IPS-18a (cell line): ENCODE measurements at regions not wholly inside any gene's neighbourhood (a gene's known extent, or its start where the extent isn't known, plus 50 kb on each side); places are given as distances from the start of the nearest gene placed in this dataset.

ENCODE experiments used
- H3K27ac ChIP-seq: one replicate; pipeline ENCODE4 v1.5.1; 2013; ENCODE audit warnings: low read length
- H3K27me3 ChIP-seq: one replicate; pipeline ENCODE4 v1.6.1; 2013; ENCODE audit warnings: mild to moderate bottlenecking, low read length; ENCODE audit not compliant: control insufficient read depth, insufficient read depth
- H3K36me3 ChIP-seq: one replicate; pipeline ENCODE4 v1.6.1; 2013; ENCODE audit warnings: low read depth, low read length; ENCODE audit not compliant: control insufficient read depth
- H3K4me1 ChIP-seq: one replicate; pipeline ENCODE4 v1.6.1; 2013; ENCODE audit warnings: low read depth, low read length; ENCODE audit not compliant: control insufficient read depth
- H3K4me3 ChIP-seq: one replicate; pipeline ENCODE4 v1.5.1; 2013; ENCODE audit warnings: low read length
- H3K9ac ChIP-seq: one replicate; pipeline ENCODE4 v1.6.1; 2013; ENCODE audit warnings: mild to moderate bottlenecking, low read length, moderate library complexity
- H3K9me3 ChIP-seq: one replicate; pipeline ENCODE4 v1.6.1; 2013; ENCODE audit warnings: low read depth, low read length; ENCODE audit not compliant: control insufficient read depth

DNA sequence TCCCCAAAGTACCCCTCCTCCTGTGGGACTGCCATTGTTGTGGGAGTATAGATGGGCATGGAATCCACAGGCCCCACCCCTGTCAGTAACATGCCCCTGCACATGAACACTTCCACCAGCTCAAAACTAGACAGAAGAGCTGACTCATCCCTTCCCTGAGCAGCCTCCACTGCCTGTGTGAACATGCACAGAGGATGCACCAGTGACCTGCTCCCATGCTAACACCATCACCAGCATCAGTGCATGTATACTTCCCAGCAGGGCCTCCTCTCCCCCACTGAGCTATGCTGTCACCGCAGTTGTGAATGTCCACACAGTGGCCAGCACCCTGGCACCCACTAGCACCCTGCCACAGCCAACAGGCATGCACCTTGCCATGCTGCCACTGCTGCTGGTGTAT lies 939.8 kb downstream of the EFNA5 start:
- no peaks in the 10 kb centered on the region for H3K4me1 ChIP-seq
- no peak overlapping the region for H3K27ac ChIP-seq
- no peaks in the 10 kb centered on the region for H3K36me3 ChIP-seq
- H3K4me3 ChIP-seq: no peak overlapping the region
- H3K9me3 ChIP-seq: peaks cover 9% of the 10 kb centered on the region
- H3K27me3 ChIP-seq: no peaks in the 10 kb centered on the region
- no peak overlapping the region for H3K9ac ChIP-seq

GRCh38 chr5:106730506-106730905 lies 940.2 kb downstream of the EFNA5 start:
- Histone ChIP-seq H3K9ac (no peak overlapping the region), H3K27ac (no peak overlapping the region), H3K9me3 (peaks cover 9% of the 10 kb centered on the region), H3K36me3 (no peaks in the 10 kb centered on the region), H3K27me3 (no peaks in the 10 kb centered on the region), H3K4me1 (no peaks in the 10 kb centered on the region), H3K4me3 (no peak overlapping the region)

DNA sequence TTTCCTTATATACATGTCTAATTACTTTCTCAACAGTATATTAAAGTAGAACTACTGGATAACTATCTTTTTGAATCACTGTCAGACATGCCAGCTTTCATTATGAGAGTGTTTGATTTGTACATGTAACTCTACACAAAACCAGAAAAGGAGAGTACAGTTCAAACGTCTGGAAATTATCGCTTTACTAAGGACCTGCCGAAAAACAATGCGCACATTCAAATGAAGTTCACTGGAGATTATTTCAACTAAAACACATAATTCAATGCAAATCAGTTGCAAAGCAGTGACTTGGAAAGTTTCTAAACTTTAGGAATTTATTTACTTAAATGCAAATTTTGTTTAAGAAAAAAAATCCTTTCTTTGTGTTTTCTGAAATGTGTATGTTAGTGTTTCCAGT lies 942.5 kb downstream of the EFNA5 start:
- Histone ChIP-seq H3K27ac (no peak overlapping the region), H3K36me3 (no peaks in the 10 kb centered on the region), H3K9ac (no peak overlapping the region), H3K9me3 (peaks cover 8% of the 10 kb centered on the region), H3K4me3 (no peak overlapping the region), H3K27me3 (no peaks in the 10 kb centered on the region), H3K4me1 (no peaks in the 10 kb centered on the region)

- H3K36me3 ChIP-seq: no peaks in the 10 kb centered on the region
- H3K27me3 ChIP-seq: no peaks in the 10 kb centered on the region
- H3K9ac ChIP-seq: no peak overlapping the region
- no peak overlapping the region for H3K4me3 ChIP-seq
- H3K4me1 ChIP-seq: no peaks in the 10 kb centered on the region
- H3K27ac ChIP-seq: no peak overlapping the region
- no peaks in the 10 kb centered on the region for H3K9me3 ChIP-seq
These were observed 943.7 kb downstream of the EFNA5 start for GRCh38 chr5:106727071-106727470.

DNA sequence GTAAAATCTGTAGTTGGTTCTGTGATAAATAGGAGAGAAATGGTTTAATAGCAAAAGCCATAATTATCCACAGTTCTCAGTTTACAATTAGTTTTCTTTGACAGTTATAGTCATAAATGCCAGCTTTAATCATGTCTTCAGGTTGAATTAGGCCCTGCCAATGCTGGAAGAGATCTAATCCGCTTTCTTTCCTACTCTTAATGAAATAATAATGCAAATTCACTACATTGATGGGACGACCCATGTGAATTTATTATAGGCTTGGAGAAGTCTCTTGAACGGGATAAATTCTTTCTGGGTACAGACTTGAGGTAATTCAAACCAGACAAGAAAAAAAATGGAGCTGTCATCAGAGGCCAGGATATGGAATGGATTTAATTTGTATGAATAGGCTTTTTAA lies 950.4 kb downstream of the EFNA5 start:
- Histone ChIP-seq H3K27me3 (no peaks in the 10 kb centered on the region), H3K4me3 (no peak overlapping the region), H3K9ac (no peak overlapping the region), H3K4me1 (no peaks in the 10 kb centered on the region), H3K36me3 (no peaks in the 10 kb centered on the region), H3K27ac (no peak overlapping the region), H3K9me3 (no peaks in the 10 kb centered on the region)

- Histone ChIP-seq H3K4me3 (no peak overlapping the region), H3K9me3 (no peaks in the 10 kb centered on the region), H3K36me3 (no peaks in the 10 kb centered on the region), H3K27me3 (no peaks in the 10 kb centered on the region), H3K4me1 (no peaks in the 10 kb centered on the region), H3K9ac (no peak overlapping the region), H3K27ac (no peak overlapping the region)
These were observed 970.9 kb downstream of the EFNA5 start for GRCh38 chr5:106699796-106700195.

DNA sequence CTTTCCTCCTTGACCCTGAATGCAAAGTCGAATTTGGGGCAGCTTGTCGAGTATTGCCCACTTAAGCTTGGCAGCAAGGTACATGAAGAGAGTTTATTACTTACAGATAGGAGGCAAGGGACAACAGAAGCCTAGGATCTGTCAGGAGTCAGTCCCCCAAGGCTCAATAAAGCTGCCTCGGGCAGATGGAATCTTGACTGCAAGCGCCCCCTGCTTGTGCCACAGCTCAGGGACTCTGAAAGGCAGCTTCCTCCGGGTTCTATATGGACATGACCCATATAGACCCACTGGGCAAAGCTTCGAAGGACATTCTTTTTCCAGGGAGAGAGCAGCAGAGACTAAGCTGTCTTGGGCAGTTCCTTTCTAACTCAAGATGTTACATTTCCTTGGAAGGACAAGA lies 971.5 kb downstream of the EFNA5 start:
- Histone ChIP-seq H3K27ac (no peak overlapping the region), H3K9me3 (no peaks in the 10 kb centered on the region), H3K9ac (no peak overlapping the region), H3K4me3 (no peak overlapping the region), H3K27me3 (no peaks in the 10 kb centered on the region), H3K4me1 (no peaks in the 10 kb centered on the region), H3K36me3 (no peaks in the 10 kb centered on the region)

DNA sequence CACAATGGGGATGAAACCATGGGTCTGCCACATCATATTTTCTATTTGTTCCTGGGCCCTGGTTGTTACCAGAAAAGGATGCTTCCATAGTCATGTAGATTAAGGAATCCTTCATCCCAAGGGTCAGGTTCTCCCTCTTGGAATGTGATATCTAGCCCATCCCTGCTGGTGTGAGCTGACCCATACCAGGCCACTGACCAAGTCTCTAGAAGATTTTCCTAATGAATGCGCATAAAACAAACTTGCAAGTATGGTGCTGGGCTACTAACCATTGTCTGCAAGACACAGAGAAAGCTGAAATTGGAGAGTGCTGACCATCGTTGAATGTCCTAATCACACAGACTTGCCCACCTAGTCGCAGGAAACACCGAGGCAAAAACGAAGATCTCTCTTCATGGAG lies 972.6 kb downstream of the EFNA5 start:
- H3K9ac ChIP-seq: no peak overlapping the region
- H3K27ac ChIP-seq: no peak overlapping the region
- no peaks in the 10 kb centered on the region for H3K4me1 ChIP-seq
- no peak overlapping the region for H3K4me3 ChIP-seq
- H3K9me3 ChIP-seq: no peaks in the 10 kb centered on the region
- no peaks in the 10 kb centered on the region for H3K36me3 ChIP-seq
- no peaks in the 10 kb centered on the region for H3K27me3 ChIP-seq

DNA sequence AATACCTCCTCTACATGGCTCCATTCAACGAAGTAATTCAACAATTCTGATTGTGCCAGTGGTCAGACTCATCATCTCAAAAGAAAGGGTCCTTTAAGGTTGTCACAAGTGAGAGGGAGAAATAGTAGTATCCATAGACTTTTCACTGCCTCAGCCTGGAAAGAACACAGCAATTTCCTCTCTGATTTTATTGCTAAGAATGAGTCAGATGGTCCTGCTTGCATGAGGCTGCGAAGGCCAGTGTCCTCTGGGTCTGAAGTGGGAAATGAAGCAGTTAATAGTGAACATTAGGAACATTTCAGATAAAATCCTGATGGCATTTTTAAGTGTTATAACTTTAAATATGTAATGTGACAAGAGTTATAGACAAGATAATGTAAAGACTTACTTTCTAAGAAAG lies 979.0 kb downstream of the EFNA5 start:
- no peak overlapping the region for H3K9ac ChIP-seq
- H3K9me3 ChIP-seq: no peaks in the 10 kb centered on the region
- H3K36me3 ChIP-seq: no peaks in the 10 kb centered on the region
- H3K4me3 ChIP-seq: no peak overlapping the region
- H3K27ac ChIP-seq: no peak overlapping the region
- no peaks in the 10 kb centered on the region for H3K4me1 ChIP-seq
- no peaks in the 10 kb centered on the region for H3K27me3 ChIP-seq

GRCh38 chr5:106690585-106690984 lies 980.2 kb downstream of the EFNA5 start:
- Histone ChIP-seq H3K27me3 (no peaks in the 10 kb centered on the region), H3K4me1 (no peaks in the 10 kb centered on the region), H3K27ac (no peak overlapping the region), H3K9me3 (no peaks in the 10 kb centered on the region), H3K9ac (no peak overlapping the region), H3K4me3 (no peak overlapping the region), H3K36me3 (no peaks in the 10 kb centered on the region)

- Histone ChIP-seq H3K4me1 (no peaks in the 10 kb centered on the region), H3K9ac (no peak overlapping the region), H3K36me3 (no peaks in the 10 kb centered on the region), H3K27me3 (no peaks in the 10 kb centered on the region), H3K27ac (no peak overlapping the region), H3K4me3 (no peak overlapping the region), H3K9me3 (no peaks in the 10 kb centered on the region)
These were observed 990.4 kb downstream of the EFNA5 start for GRCh38 chr5:106680330-106680729.

DNA sequence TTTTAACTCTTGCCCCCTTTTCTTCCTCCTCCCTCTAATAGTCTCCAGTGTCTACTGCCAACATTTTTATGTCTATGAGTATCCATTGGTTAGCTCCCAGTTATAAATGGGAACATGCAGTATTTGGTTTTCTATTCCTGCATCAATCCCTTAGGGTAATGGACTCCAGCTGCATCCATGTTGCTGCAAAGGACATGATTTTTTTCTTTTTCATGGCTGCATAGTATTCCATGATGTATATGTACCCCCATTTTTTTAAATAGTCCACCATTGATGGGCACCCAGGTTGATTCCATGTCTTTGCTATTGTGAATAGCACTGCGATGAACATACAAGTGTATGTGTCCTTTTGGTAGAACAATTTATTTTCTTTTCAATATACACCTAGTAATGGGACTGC lies 993.7 kb downstream of the EFNA5 start:
- Histone ChIP-seq H3K9me3 (no peaks in the 10 kb centered on the region), H3K27ac (no peak overlapping the region), H3K36me3 (no peaks in the 10 kb centered on the region), H3K27me3 (no peaks in the 10 kb centered on the region), H3K4me3 (no peak overlapping the region), H3K9ac (no peak overlapping the region), H3K4me1 (no peaks in the 10 kb centered on the region)
